HepG2 (cell line): ENCODE measurements at regions not wholly inside any gene's neighbourhood (a gene's known extent, or its start where the extent isn't known, plus 50 kb on each side); places are given as distances from the start of the nearest gene placed in this dataset.

Source experiments
- EED ChIP-seq: sonication (generic); formaldehyde crosslinking; IDR thresholded peaks from 2 replicates; pipeline ENCODE4 v1.5.0; 2020; ENCODE audit warnings: mild to moderate bottlenecking, missing genetic modification reagents
- HMGXB3 ChIP-seq: sonication (generic); formaldehyde crosslinking; IDR thresholded peaks from 2 replicates; pipeline ENCODE4 v1.4.0; 2020; ENCODE audit warnings: missing genetic modification reagents, borderline replicate concordance
- KDM5A ChIP-seq: fragments of 200-600 bp; sonication (generic); IDR thresholded peaks from 2 replicates; pipeline ENCODE4 v1.7.0; 2018; ENCODE audit warnings: antibody characterized with exemption, mild to moderate bottlenecking, low read length, borderline replicate concordance
- MEIS2 ChIP-seq: sonication (generic); formaldehyde crosslinking; IDR thresholded peaks from 2 replicates; pipeline ENCODE4 v1.9.0; 2021; ENCODE audit warnings: mild to moderate bottlenecking, missing genetic modification reagents
- RAD21 ChIP-seq: fragments of 450-650 bp; formaldehyde crosslinking; IDR thresholded peaks from 2 replicates; pipeline ENCODE4 v1.5.0; 2020; ENCODE audit warnings: mild to moderate bottlenecking
- RXRA ChIP-seq: sonication (generic); formaldehyde crosslinking; IDR thresholded peaks from 2 replicates; pipeline ENCODE4 v1.5.1; 2020; ENCODE audit warnings: missing genetic modification reagents
- SOX5 ChIP-seq: IDR thresholded peaks from 2 replicates; pipeline ENCODE4 v1.6.1; 2016; ENCODE audit warnings: borderline replicate concordance
- U2AF2 ChIP-seq: fragments of 200-400 bp; formaldehyde crosslinking; IDR thresholded peaks from 2 replicates; pipeline ENCODE4 v1.6.1; 2017; ENCODE audit warnings: low read depth, mild to moderate bottlenecking, low read length
- ZBTB33 ChIP-seq: sonication (generic); formaldehyde crosslinking; IDR thresholded peaks from 2 replicates; pipeline ENCODE4 v1.4.0; 2020; ENCODE audit warnings: missing genetic modification reagents
- ZNF354B ChIP-seq: sonication (generic); formaldehyde crosslinking; IDR thresholded peaks from 2 replicates; pipeline ENCODE4 v1.8.0; 2022; ENCODE audit warnings: mild to moderate bottlenecking, missing genetic modification reagents
- ZNF382 ChIP-seq: sonication (generic); formaldehyde crosslinking; IDR thresholded peaks from 2 replicates; pipeline ENCODE4 v1.5.0; 2020; ENCODE audit warnings: missing genetic modification reagents, mild to moderate bottlenecking, borderline replicate concordance
- ZNF549 ChIP-seq: sonication (generic); formaldehyde crosslinking; IDR thresholded peaks from 2 replicates; pipeline ENCODE4 v1.5.0; 2020; ENCODE audit warnings: missing genetic modification reagents
- ZNF672 ChIP-seq: sonication (generic); formaldehyde crosslinking; IDR thresholded peaks from 2 replicates; pipeline ENCODE4 v1.8.1; 2022; ENCODE audit warnings: missing genetic modification reagents
- TF ChIP-seq, protein P1 (sequence below), 2 experiments: sonication (generic) in 1 of 2; formaldehyde crosslinking in 1 of 2; IDR thresholded peaks; 2 replicates each; pipeline versions ENCODE4 v1.4.0 to v1.6.1; 2016 to 2020; ENCODE audit warnings: borderline replicate concordance in 1 of 2, low read depth in 1 of 2, mild to moderate bottlenecking in 1 of 2, missing genetic modification reagents in 1 of 2

DNA sequence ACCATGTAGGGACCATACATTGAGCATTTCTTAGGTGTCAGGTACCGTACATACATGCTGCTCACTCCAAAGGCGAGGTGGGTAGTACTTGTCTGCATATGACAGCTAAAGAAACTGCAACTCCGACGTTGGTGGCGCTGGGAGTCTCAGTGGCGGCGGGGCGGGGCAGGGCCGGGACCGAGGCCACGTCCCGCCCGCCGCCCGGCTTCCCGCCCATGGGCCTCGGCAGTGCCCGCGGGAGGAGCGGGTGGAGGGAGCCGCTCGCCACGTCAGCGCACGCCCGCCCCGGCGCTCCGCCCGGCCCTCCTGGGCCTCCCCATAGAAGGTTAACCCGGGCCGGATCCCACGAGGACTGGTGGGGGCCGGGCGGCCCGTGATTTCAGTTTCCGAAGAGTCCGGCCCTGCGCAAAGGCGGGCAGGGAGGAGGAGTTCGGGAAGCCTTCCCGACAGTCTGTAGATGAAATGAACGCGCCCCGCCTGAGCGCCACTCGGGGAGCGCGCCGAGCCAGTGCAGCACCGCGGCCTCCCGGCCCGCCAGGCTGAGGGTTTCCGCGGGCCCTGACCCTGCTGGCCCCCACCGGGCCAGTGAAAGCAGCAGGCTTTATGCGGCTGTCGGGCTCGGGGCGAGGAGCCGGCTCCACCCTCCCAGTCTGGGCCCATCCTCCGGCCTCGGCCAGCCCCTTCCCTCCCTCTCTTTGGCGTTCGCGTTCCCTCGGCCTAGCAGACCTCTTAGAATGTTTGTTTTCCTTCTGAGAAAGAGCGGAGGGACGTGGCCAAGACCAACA lies 119.9 kb upstream of the JUN start (continued):
- TF ChIP-seq RXRA (CRISPR knock-in tag) (peak; percentile 86), ZBTB33 (CRISPR knock-in tag) (no peak), MEIS2 (CRISPR knock-in tag) (peak; percentile 78), RAD21 (CRISPR knock-in tag) (peak; percentile 50; the same call in 1 of the 2 replicates), ZNF549 (CRISPR knock-in tag) (no peak), EED (CRISPR knock-in tag) (peak; percentile 52; the same call in 1 of the 2 replicates), ZNF354B (CRISPR knock-in tag) (0 out of 2 replicates have a peak, but pooled peaks have one; percentile 39), ZNF382 (CRISPR knock-in tag) (no peak), KDM5A (no peak), U2AF2 (no peak), HMGXB3 (no peak), ZNF672 (no peak), SOX5 (CRISPR knock-in tag) (peak; percentile 23; the same call in 1 of the 2 replicates)
- TF ChIP-seq, protein P1, sequence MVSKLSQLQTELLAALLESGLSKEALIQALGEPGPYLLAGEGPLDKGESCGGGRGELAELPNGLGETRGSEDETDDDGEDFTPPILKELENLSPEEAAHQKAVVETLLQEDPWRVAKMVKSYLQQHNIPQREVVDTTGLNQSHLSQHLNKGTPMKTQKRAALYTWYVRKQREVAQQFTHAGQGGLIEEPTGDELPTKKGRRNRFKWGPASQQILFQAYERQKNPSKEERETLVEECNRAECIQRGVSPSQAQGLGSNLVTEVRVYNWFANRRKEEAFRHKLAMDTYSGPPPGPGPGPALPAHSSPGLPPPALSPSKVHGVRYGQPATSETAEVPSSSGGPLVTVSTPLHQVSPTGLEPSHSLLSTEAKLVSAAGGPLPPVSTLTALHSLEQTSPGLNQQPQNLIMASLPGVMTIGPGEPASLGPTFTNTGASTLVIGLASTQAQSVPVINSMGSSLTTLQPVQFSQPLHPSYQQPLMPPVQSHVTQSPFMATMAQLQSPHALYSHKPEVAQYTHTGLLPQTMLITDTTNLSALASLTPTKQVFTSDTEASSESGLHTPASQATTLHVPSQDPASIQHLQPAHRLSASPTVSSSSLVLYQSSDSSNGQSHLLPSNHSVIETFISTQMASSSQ (IDR thresholded peaks at IDR 0.05; ENCODE audit: low read depth) = no peak
- TF ChIP-seq, protein P1 (CRISPR knock-in tag; IDR thresholded peaks at IDR 0.05; ENCODE audit: borderline replicate concordance) = peak; percentile 37; the same call in 1 of the 2 replicates
